Activated T-cell treated with anti-CD3 and anti-CD28 coated beads for 4 hours (primary cell): ENCODE measurements at regions not wholly inside any gene's neighbourhood (a gene's known extent, or its start where the extent isn't known, plus 50 kb on each side); places are given as distances from the start of the nearest gene placed in this dataset.

ENCODE experiments used
- DNase-seq: peaks from one replicate; pipeline ENCODE4 v3.0.0-alpha.2; 2020

DNA sequence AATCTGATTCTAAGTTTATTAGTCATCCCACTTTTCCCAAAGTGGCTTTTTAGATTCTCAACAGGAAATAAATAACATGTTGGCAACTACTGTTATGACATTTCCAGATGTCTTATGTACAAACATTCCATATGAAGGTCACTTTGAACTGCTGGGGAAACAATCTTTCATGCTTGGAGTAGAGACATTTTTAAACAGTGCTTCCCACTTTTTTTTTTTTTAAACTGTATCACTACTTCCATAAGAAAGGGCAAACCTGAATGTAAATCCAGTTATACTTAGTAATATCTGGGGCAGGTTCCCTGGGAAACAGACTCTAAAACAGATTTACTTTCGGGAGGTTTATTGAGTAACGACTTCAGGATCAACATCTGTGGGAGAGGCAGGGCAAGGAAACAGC, 473.8 kb downstream of the TAFA4 start:
- DNase-seq: no peak

DNA sequence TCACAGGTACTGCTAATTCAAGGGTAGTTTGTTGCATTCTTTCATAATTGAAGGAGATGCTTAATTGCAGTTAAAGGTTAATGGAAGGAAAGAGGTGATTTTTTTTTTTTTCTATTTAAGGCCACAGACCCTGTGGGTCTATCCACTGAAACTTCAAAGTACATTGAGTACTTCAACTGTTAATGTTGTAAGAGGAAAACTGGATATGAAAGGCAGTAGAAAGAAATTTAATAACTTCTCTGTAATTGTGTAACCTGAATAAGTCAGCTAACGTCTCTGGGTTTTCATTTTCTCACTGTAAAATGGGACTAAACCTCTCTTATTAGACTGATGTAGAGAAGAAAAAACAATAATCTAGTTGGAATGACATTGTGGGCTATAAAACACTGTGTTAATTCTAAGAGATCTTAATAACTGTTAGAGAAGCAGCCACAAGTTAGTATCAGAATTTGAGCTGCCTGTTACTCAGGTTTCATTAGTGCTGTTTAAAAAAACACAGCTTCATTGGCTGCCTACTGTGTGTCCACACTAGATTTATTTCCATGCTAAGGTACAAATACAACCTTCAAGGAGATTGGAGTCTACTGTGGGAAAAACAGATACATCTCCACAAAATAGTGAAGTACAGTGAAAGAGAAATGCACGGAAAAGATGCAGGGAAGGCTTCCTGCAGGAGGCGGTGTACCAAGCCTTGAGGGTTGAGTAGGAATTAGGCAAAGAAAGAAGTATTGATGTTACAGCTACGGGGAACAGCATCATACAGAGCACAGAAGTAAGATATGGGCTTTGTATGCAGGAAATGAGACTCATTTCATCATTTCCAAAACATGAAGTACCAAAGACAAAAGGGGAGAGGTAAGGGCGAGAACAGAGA, 483.6 kb downstream of the TAFA4 start:
- DNase-seq: no peak

DNA sequence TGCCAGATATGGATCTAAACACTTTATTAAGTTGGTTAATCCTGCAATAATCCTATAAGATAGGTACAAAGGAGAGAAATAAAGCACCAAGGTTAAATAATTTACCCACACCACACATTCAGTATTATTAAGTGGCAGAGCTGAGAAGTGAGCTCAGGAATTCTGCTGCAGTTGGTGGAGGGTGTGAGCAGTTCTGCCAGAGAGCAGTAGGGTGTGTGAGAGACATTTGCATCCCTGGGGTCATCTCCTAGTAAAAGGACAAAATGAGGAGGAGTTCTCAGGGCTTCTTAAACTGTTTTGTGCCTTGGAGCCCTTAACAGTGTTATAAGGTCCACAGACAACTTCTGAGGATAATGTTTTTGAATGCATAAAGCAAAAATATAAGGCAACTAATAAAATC, 484.5 kb downstream of the TAFA4 start:
- DNase-seq: no peak

DNA sequence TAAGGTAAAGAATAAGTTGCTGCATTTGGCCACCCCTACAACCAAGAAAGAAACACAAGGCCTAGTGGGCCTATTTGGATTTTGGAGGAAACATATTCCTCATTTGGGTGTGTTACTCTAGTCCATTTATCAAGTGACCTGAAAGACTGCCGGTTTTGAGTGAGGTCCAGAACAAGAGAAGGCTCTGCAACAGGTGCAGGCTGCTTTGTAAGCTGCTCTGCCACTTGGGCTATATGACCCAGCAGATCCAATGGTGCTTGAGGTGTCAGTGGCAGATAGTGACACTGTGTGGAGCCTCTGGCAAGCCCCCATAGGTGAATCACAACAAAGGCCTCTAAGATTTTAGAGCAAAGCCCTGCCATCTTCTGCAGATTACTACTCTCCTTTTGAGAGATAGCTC, 491.3 kb downstream of the TAFA4 start:
- DNase-seq: no peak

DNA sequence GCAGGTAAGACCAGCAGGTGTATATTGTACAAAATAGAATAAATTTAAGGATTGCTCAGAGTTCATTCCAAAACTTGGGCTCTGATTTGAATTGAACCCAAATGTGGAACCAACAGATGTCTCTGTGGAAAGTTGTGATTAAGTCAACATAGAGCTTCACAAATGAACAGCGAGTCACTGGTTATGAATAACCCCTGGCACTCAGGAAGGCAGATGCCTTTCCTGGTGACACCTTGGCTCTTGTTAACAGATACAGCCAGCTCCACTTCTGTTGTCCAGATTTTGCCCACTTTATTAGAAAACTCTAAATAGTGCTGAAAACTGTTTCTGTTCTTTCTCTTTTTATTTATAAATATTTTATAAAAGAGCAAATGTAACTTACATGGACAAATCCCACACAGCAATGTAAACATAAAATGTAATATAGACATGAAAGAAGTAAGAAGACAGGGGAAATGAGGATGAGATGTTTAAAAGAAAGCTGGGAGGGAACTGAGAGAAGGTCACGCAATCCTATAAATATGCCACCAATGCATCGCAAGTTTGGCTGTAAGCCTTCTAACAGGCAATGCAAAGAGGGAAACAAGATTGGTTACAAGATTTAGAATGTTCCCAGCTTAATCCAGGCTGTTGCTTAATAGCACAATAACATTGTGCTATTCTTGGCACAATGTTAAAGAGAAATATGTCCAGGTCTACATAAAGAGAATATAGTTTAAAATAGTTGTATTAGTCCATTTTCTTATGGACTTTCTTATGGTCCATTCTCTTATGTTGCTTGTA, 495.5 kb downstream of the TAFA4 start:
- no peak for DNase-seq

DNA sequence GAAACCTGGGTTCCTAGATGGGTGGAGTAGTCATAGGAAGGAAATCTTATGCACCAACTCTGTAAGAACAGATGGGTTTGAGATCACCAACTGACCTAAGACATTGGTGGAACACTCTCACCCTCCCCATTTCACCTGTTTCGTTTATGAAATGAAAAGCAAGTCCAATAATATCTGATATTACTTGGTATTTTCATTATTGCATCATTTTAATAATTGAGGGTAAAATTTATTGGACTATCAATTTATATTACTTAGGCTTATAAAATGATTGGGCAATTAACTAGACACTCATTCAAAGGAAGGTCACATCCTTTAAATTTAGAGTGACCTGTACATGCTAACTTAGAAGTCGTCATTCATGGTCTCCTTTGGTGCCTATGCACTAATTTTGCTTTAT, 503.9 kb downstream of the TAFA4 start:
- DNase-seq: no peak

DNA sequence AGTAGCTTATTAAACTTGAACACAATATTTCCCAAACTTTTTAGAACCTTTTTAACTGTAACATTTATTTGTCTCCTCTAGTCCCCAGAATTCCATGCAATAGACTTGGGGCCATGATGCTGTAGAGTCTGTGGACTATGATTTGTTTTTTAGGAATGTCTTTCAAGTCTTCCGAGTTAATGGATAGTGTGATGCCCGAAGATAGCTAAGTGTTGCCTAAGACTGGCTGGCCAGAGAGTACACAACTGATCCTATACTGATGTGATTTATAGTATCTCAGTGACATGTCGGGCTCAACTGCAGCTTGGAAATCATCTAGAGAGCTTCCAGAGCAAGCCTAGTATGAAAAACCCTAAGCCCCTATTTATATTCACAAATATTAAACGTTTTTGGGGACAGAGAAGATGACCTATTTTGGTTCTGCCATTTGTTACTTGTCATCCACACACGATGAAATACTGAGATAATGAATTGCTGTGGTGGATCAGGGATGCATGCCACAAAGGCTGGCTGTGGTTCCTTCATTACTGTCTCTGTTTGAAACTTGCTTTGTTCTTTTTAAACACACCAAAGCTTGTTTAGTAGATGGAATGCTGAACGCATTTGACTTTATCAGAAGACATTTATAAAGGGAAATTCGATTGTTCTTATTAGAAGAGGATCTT, 507.4 kb downstream of the TAFA4 start:
- no peak for DNase-seq

DNA sequence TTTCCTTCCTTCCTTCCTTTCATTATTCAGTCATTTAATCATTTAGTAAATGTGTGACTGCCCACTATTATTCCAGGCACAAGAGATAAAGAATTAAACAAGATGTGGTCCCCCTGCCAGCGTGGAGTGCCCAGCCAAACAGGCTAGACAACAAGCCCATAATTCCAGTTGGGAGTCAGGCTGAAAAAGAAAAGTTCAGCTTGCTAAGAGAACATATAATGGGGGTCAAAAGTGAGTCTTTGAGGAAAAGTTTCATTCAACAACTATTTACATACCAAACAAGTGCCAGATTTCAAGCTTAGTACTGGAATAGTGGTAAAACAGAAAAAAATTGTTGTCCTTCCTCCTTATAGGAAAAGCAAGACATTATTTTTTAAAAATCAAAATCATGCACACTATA, 523.7 kb downstream of the TAFA4 start:
- no peak for DNase-seq

DNA sequence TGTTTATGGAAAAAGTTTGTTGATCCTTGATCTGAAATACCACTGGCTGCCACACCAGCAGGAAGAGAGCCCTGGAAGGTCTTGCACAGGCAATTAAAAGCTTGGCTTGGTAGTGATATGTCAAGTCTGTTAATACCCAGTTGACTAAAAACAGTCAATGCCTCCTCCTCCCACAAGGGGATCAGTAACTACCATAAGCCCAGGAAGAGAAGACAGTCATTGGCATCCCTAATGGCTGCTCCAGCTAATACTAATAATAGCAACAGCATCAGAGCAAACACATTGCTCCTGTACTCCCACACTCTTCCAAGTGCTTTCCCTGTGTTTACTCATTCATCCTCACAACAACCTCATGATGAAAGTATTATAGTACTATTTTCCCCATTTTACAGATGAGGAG, 528.6 kb downstream of the TAFA4 start:
- DNase-seq: no peak

DNA sequence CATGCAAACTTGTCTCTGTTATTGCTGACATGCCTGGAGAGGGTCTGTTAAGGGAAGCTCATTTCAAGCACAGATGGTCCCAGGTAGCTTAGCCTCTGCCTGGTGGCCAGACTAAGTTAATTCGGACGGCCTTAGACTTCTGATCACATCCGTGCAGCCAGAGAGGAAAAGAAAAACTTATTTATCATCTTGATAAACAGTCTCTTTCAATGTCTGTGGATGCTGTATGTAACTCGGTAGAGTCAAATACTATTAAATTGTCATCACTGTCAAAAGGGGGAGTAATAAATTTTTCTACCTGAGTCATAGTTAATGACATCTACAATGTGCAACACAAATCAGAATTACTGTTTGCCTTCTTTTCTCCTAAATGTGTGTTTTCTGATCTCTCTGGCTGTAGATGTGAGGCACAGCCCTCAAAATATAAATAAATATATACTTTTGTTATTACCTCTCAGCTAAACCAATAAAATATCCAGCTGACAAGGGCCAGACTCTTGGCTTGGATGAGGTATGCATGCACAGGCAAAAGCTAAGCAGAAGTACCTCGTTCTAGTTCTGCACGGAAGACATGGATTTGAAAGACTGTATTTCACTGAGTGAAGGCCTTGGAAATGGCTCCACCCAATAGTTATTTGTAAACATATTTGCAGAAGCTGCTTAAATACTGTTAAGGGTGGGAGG, 530.0 kb downstream of the TAFA4 start:
- no peak for DNase-seq

DNA sequence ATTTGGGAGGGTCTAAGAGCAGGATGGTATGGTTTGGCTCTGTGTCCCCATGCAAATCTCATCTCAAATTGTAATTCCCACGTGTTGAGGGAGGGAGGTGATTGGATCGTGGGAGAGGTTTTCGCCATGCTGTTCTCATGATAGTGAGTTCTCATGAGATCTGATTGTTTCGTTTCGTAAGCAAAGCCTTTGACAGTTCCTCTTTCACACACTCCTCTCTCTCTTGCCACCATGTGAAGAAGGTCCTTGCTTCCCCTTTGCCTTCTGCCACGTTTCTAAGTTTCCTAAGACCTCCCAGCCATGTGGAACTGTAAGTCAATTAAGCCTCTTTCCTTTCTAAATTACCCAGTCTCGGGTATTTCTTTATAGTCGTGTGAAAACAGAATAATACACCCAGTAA, 553.7 kb downstream of the TAFA4 start:
- no peak for DNase-seq

DNA sequence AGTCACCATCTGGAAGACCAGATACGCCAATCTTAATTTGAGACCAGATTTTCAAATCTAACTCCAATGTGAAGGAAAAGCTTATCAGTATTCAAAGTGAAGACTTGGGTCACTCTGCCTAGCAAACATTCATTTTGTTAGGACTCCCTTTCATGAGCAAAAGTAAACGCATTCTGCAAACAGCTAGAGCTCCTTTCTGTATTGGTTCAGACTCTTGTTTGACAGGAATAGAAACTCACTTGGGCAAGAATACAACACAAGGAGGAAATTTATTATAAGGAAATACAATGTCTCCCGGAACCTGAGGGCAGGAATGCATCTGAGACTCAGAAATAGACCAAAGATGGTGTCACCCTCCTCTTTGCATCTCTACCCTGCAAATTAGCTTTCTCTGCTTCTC, 558.6 kb downstream of the TAFA4 start:
- DNase-seq: no peak

DNA sequence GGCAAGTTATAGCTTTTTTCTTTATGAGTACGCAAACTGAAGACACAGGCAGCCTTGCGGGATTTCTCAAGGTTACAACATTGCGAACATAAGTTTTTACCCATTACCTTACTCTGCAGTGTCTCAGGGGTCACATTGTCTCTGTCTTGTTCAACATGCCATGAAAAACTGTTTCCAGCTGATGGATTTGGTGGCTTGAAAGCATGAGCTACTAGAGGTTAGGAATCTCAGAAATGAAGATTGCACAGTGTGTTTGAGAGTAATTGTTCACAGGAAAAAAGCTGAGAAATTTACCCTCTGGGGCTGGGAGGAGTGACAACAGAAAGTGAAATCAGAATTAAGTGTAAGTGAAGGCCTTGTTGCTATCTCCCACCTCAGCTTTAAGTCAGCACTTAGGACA, 568.6 kb downstream of the TAFA4 start:
- no peak for DNase-seq

DNA sequence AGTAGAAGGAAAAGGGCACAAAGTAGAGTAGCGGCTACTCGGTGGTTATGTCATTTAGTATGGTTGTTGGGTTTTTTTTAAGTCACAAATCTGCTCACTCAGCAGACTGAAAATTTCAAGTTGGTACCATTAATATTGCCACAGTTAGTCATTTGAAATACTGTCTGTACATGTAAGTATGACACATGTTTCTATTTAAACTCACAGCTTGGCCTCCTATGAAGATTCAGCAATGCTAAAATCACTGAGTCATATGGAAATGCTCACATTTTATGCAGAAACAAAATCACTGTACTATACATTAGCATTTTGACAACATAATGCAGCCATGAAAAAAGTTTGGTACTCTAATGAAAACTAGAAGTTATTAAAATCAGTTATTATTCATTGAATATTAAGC, 571.9 kb downstream of the TAFA4 start:
- no peak for DNase-seq

DNA sequence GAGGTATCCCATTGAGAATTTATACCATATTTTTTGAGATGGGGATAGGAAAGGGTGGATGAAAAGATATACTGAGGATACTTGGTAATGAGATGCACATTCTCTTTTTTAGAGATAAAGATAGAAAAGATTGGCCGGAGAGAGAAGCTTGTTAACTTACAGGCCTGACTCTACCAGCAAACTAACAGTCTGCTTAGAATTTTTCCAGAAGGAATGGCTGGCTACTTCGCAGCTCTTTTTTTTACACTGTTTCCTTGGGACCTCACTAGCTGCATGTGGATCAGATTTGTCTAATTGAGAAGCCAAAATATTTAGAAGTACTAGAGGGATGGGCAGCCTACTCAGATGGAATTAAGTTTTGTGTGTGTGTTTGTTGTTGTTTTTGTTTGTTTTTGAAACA, 586.6 kb downstream of the TAFA4 start:
- no peak for DNase-seq

DNA sequence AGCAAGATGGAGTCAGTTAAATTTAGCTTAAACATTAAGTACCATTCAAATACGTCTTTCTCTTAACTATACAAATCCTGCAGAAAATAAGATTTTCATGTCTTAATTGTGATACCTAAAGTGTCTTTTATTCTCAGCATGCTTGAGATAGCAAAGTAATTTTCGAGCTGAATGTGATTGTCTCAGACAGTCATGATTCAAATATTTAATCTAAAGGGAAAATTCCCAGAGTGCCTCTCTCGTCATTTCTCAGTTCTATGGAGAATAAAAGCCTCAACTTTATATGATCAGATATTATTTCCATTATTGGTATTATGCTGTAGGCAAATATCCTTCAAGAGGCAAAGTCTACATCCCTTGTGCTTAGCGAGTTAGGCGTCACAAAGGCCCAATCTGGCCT, 589.9 kb downstream of the TAFA4 start:
- DNase-seq: no peak

DNA sequence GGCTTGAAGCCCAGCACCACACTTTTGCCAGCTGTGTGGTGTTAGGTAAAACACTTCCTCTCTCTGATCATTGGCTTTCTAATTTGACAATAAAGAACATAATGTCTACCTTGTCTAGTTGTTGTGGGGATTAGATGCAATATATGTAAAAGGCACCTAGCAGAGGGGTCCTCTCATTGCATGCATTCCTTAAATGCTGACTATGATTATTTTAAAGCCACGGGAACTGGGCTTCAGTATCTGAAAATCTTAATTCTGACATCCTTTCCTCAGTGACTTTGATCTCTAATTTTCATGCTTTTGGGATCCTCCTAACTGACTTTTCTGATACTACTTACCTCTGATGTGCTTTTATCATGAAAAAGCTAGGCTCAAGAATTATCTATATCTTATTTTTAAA, 596.3 kb downstream of the TAFA4 start:
- DNase-seq: no peak

DNA sequence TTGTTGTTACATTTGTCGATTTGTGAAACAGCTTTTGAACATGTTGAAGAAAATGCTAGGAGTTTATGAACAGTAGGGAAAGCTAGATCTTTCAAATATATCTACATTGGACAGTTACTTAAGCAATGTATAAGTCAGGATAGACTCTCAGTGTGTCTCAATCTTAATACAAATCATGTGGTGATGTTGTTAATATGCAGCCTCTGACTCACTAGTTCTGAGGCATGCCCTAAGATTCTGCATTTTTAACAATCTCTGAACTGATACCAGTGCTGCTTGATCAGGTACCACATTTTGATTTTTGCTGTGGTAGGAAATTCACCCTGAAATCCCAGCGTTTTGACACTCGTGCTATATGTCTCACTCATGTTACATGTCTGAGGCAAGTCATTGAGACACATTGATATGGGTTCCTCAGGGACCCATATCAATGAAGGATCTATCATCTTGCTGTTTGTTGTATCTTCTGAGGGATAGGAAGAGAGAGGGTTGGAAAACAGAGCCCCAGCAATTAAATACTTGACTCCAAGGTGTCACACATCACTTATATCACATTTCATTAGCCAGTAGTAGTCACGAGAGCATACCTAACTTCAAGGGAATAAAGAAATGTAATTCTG, 597.9 kb downstream of the TAFA4 start:
- DNase-seq: no peak

DNA sequence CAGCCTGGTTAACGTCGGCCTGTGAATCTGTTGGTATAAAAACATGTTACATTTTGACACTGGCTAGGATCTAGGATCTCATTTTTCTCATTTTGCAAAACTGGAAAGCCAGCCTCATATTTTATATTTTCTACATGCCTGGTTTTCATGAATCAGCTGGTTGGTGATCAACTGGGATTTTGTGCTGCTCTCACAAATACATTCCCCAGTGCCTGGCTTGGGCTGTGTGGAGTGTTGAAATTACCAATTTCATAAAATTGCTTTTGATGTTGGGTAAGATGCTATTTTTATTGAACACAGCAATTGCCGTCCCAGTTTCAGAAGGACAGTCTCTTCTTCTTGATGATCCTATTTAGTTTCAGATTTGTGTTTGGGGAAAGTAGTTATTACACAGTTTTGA, 604.3 kb downstream of the TAFA4 start:
- no peak for DNase-seq

DNA sequence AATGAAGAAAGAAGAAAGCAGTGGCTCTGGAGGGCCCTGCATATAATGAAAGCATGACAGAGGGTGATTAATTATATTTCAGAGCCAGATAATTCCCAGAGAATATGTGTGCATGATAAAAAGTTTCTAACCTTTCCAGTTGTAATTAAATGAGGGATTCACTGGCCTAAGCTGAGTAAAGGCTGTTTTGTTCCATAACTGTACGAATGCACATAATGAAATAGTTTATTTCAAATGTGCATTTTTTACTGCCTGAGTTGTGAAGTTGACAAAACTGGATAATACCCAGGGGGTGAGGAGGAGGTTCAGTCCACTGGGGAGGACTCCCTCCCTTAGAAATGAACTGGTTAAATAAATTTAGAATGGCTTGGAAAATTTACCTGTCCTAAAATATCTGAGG, 616.4 kb downstream of the TAFA4 start:
- no peak for DNase-seq

DNA sequence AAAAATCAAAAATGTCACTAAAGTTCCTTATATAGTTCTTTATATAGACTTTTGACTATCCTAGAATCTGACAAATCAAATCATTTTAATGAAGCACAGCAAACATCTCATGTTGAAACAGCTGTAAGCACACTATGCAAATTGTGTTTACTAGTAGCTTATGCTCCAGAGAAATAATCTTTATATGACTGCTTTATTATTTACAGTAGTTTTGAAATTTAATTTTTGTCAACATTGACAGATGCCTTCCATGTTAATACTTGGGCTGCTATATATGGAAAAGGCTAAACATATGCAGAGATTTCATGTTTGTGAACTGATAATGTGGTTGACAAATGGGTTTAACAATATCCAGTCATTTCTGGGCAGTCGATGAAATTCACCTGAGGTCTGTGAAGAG, 616.8 kb downstream of the TAFA4 start:
- DNase-seq: no peak

DNA sequence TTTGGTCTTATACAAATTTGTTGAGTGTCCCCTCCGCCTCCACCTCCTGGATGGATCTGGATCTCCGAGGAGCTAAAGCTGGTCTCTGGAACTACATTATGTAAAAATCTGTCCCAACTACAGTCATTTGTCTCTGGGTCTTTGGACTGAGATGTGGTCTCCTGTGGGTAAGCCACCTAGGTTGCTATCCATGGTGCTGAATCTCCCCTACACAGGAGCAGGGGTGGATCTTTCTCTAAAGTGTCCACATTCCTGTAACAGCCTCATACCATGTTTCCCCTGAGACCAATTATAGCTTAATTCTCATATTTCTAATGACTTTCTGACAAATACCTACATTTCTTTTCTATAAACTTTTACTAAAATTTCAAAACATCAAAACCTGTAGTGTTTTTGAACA, 625.8 kb downstream of the TAFA4 start:
- DNase-seq: no peak

DNA sequence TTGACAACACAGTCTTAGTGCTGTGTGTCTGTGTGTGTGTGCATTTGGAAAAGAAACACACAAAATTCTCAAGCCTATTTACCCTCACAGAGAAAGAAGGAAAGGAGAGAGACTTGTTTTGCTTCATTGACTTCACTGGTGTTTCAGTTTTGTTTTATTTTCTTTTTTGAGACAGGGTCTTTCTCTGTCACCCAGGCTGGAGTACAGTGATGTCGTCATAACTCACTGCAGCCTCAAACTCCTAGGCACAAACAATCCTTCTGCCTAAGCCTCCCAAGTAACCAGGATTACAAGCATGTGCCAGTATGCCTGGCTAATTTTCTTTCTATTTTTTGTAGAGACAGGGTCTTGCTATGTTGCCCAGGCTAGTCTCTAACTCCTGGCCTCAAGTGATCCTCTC, 636.9 kb downstream of the TAFA4 start:
- DNase-seq: no peak
